AG04449 (cell line): ENCODE measurements at regions not wholly inside any gene's neighbourhood (a gene's known extent, or its start where the extent isn't known, plus 50 kb on each side); places are given as distances from the start of the nearest gene placed in this dataset.

ENCODE experiments used
- CTCF ChIA-PET: fragments of 350-600 bp; formaldehyde crosslinking; extraction: SDS; loops from one replicate; lab custom pipeline; 2021; ENCODE audit warnings: antibody characterized with exemption; lab: Yijun Ruan, JAX
- POLR2A ChIA-PET: fragments of 400-600, 350-600 bp; formaldehyde crosslinking; extraction: SDS; loops from one replicate; lab custom pipeline; 2020; ENCODE audit warnings: antibody characterized with exemption, inconsistent platforms; lab: Yijun Ruan, JAX
- DNase-seq: peaks from one replicate; pipeline ENCODE4 v3.0.0-alpha.2; 2010; ENCODE audit warnings: low read depth, low spot score
- H3K4me3 ChIP-seq: 2 replicates; pipeline ENCODE4 v1.5.1; 2011; ENCODE audit warnings: low read depth, mild to moderate bottlenecking, control low read depth, low read length
- TF ChIP-seq, protein P1 (sequence below): IDR thresholded peaks from one replicate; pipeline ENCODE4 v1.5.1; 2011; ENCODE audit warnings: mild to moderate bottlenecking, moderate library complexity, low read length, control low read depth, inconsistent platforms; ENCODE audit not compliant: insufficient read depth; ENCODE audit errors: missing control alignments

DNA sequence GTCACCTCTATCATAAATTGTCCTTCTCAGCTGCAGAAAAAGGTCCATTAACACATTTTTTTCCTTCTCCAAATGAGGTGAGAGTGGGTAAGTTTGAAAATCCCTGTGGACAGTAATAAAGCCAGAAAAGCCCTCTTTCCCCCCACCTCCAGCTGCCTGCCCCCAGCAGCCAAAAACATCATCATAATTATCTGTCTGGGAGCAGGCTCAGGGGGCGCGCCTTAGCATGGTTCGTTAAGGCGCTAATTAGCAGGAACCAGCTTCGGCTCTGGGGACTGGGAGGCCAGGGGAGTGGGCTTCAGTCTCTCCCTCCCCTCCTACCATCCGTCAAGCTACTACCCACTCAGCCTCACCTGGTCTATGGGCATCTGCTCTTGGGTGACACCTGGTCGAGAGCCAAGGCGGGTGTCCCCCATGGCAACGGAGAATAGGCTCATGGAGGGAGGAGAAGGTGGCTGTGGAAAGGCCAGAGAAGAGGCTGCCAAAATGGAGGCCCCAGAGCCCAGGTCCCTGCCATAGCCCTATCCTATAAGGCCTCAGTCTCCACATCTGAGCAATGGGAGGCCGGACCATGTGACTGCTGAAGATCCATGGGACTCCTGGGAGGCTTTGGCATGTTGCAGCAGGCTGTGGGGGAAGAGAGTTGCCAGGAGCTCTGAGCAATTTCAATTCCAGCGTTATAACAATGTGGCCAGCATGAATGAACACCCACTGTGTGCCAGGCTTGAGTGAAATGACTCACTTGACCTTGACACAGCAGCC lies 140.1 kb upstream of the LINGO1 start:
- TF ChIP-seq, protein P1, sequence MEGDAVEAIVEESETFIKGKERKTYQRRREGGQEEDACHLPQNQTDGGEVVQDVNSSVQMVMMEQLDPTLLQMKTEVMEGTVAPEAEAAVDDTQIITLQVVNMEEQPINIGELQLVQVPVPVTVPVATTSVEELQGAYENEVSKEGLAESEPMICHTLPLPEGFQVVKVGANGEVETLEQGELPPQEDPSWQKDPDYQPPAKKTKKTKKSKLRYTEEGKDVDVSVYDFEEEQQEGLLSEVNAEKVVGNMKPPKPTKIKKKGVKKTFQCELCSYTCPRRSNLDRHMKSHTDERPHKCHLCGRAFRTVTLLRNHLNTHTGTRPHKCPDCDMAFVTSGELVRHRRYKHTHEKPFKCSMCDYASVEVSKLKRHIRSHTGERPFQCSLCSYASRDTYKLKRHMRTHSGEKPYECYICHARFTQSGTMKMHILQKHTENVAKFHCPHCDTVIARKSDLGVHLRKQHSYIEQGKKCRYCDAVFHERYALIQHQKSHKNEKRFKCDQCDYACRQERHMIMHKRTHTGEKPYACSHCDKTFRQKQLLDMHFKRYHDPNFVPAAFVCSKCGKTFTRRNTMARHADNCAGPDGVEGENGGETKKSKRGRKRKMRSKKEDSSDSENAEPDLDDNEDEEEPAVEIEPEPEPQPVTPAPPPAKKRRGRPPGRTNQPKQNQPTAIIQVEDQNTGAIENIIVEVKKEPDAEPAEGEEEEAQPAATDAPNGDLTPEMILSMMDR, result no peak
- no peak overlapping the region for H3K4me3 ChIP-seq
- DNase-seq, result no peak
- ChIA-PET CTCF (interaction anchor here (0.9 kb wide), 2 partner anchors 49 to 139 kb away, joined by 3 read pairs; no protein-coding TSS in a partner anchor), POLR2A (no interaction called here)

DNA sequence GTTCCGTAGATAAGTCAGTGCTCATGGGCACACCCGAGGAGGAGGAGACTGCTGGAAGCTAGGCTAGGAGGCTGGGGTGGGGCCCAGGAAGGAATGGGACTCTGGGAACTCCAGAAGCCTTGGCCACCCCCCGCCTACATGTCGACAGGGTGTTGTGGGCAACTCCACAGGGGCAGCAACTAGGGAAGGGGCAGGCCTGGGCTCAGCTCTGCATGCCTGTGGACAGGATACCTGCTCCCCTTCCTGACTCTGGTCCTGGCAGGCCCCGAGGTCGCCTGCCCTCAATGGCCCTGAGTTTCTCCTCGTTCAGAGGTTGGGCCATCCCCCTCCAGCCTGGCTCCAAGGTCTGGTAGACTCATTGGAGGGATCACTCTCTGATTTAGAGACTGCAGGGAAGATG lies 138.9 kb upstream of the LINGO1 start:
- TF ChIP-seq, protein P1, result no peak
- no peak for DNase-seq
- no peak overlapping the region for H3K4me3 ChIP-seq
- ChIA-PET POLR2A (no interaction called here), CTCF (no interaction called here)

- H3K4me3 ChIP-seq, result no peak overlapping the region
- ChIA-PET CTCF (no interaction called here), POLR2A (no interaction called here)
- TF ChIP-seq, protein P1, result no peak
- DNase-seq, result no peak
These were observed 137.0 kb upstream of the LINGO1 start for GRCh38 chr15:77769700-77770099.

GRCh38 chr15:77768521-77769078 lies 135.9 kb upstream of the LINGO1 start:
- POLR2A ChIA-PET, result no interaction called here
- CTCF ChIA-PET, result no interaction called here
- TF ChIP-seq, protein P1, result no peak

DNA sequence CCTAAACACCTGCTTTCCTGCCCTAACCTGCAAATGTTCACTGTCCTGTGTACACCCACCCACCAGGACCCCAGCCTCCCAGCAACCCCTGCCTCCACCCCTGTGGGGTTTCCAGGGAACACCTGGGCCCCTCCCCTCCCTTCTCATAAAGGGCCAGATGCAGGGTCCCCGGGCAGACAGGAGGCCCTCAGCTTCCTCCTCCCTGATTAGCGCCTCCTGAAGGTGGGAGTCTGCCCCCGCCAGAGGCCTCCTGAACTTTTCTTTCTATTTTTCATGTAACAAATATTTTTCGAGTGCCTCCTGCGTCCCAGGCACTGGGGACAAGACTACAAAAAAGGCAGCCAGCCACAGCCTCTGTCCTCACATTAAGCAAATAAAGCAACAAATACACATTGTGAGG lies 135.4 kb upstream of the LINGO1 start:
- ChIA-PET CTCF (no interaction called here), POLR2A (no interaction called here)
- no peak overlapping the region for H3K4me3 ChIP-seq
- TF ChIP-seq, protein P1, result no peak
- DNase-seq, result no peak

More at GRCh38 chr15:77768521-77769078, 135.9 kb upstream of the LINGO1 start:
- no peak for DNase-seq
- H3K4me3 ChIP-seq, result no peak overlapping the region

DNA sequence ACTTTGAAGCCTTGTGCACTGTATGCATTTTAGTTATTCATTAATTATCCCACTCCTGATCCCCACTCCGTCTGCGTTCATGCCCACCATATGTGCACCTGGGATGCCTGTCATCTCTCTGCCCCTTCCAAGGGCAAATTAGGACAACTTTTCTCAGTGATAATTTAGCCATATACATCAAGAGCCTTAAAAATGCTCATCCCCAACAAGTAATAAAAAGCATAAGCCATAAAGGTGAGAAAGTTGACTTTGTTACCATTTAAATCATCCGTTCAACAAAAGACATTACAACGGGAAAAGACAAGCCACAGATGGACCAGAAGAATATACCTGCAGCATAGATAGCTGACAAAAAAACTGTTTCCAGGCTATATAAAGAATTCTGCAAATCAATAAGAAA lies 131.4 kb upstream of the LINGO1 start:
- no peak overlapping the region for H3K4me3 ChIP-seq
- POLR2A ChIA-PET, result no interaction called here
- CTCF ChIA-PET, result no interaction called here
- TF ChIP-seq, protein P1, result no peak
- no peak for DNase-seq
